GM12878 (cell line): ENCODE measurements at regions not wholly inside any gene's neighbourhood (a gene's known extent, or its start where the extent isn't known, plus 50 kb on each side); places are given as distances from the start of the nearest gene placed in this dataset.

ENCODE experiments used
- ATAC-seq: fragments of 200-7000 bp; cut with Tn5 transposase; 3 replicates; pipeline ENCODE4 v1.9.1; 2020; ENCODE audit warnings: mild to moderate bottlenecking, moderate library complexity
- BruUV-seq: library from RNA; stranded (reverse); fragments of 400-500 nt; replicated peaks from 2 replicates; lab custom pipeline; 2021; lab: Mats Ljungman, UMichigan
- CTCF ChIA-PET: fragments of 300-600 bp; sonication (Branson Sonifier 250); formaldehyde crosslinking; extraction: SDS; loops from one replicate; lab custom pipeline; 2021; ENCODE audit warnings: inconsistent platforms; lab: Yijun Ruan, JAX
- POLR2A ChIA-PET: fragments of 350-600 bp; formaldehyde crosslinking; extraction: SDS; loops from one replicate; lab custom pipeline; 2021; ENCODE audit warnings: inconsistent platforms; lab: Charles Lee
- RAD21 ChIA-PET: fragments of 300-600 bp; sonication (Branson Sonifier 250); formaldehyde crosslinking; loops from one replicate; lab custom pipeline; 2023; ENCODE audit warnings: antibody characterized with exemption; ENCODE audit not compliant: unreplicated experiment; lab: Charles Lee
- SMC1A ChIA-PET: fragments of 300-600 bp; sonication (Branson Sonifier 250); formaldehyde crosslinking; loops from one replicate; lab custom pipeline; 2023; ENCODE audit not compliant: unreplicated experiment, uncharacterized antibody; lab: Charles Lee
- DNase-seq: peaks from one replicate; pipeline ENCODE4 v3.0.0-alpha.2; 2011; ENCODE audit warnings: low read depth, low spot score
- FAIRE-seq: peaks from 3 replicates; lab custom pipeline; 2011; peaks lifted over from hg19 to GRCh38; lab: Jason Lieb, UNC
- H2AFZ ChIP-seq: 2 replicates; pipeline ENCODE4 v1.6.0; 2011; ENCODE audit warnings: low read depth, low read length, control low read depth; ENCODE audit not compliant: control insufficient read depth
- H3K27ac ChIP-seq: 2 replicates; pipeline ENCODE4 v1.5.1; 2011; ENCODE audit warnings: control low read depth; ENCODE audit not compliant: control insufficient read depth, insufficient read depth
- H3K27me3 ChIP-seq, 2 experiments: replicated peaks in 1 of 2; 2 replicates each; pipeline versions ENCODE4 v1.6.0 to v1.6.1; 2011; ENCODE audit warnings: low read length in 1 of 2; ENCODE audit not compliant: control insufficient read depth in 2 of 2, insufficient read depth in 2 of 2
- H3K36me3 ChIP-seq, 2 experiments: 2 replicates each; pipeline ENCODE4 v1.5.1; 2011; ENCODE audit warnings: low read length in 1 of 2; ENCODE audit not compliant: control insufficient read depth in 2 of 2, insufficient read depth in 2 of 2
- H3K4me1 ChIP-seq: 2 replicates; pipeline ENCODE4 v1.6.1; 2011; ENCODE audit warnings: mild to moderate bottlenecking, low read length, moderate library complexity, mixed read lengths; ENCODE audit not compliant: control insufficient read depth, insufficient read depth
- H3K4me2 ChIP-seq: 2 replicates; pipeline ENCODE4 v1.6.0; 2011; ENCODE audit warnings: control low read depth; ENCODE audit not compliant: control insufficient read depth, insufficient read depth
- H3K4me3 ChIP-seq: fragments of 200-600 bp; sonication (generic); 2 replicates; pipeline ENCODE4 v1.5.1; 2016
- H3K79me2 ChIP-seq: 2 replicates; pipeline ENCODE4 v1.6.0; 2011; ENCODE audit warnings: low read length; ENCODE audit not compliant: control insufficient read depth, insufficient read depth
- H3K9ac ChIP-seq: 2 replicates; pipeline ENCODE4 v1.8.0; 2011; ENCODE audit warnings: low read length, control low read depth, mixed read lengths; ENCODE audit not compliant: control insufficient read depth, insufficient read depth
- H3K9me3 ChIP-seq: replicated peaks from 3 replicates; pipeline ENCODE4 v1.5.1; 2011; ENCODE audit warnings: mild to moderate bottlenecking, low read length; ENCODE audit not compliant: control insufficient read depth, insufficient read depth
- H4K20me1 ChIP-seq: 2 replicates; pipeline ENCODE4 v1.6.0; 2011; ENCODE audit not compliant: control insufficient read depth, insufficient read depth
- BCL11A ChIP-seq: IDR thresholded peaks from 2 replicates; pipeline ENCODE4 v1.6.1; 2011; ENCODE audit warnings: low read depth, low read length
- BRCA1 ChIP-seq: IDR thresholded peaks from 2 replicates; pipeline ENCODE4 v1.6.1; 2011; ENCODE audit warnings: low read depth, low read length, improper control_type of control experiment
- EED ChIP-seq: sonication (generic); IDR thresholded peaks from 2 replicates; pipeline ENCODE4 v1.6.1; 2016; ENCODE audit warnings: antibody characterized with exemption, low read depth
- ESRRA ChIP-seq: IDR thresholded peaks from 2 replicates; pipeline ENCODE4 v1.6.1; 2012; ENCODE audit warnings: mild to moderate bottlenecking, low read length, improper control_type of control experiment
- HDAC6 ChIP-seq: fragments of 200-600 bp; sonication (generic); IDR thresholded peaks from one replicate; pipeline ENCODE4 v1.8.0; 2017; ENCODE audit warnings: antibody characterized with exemption; ENCODE audit not compliant: unreplicated experiment
- LARP7 ChIP-seq: fragments of 450-650 bp; IDR thresholded peaks from 2 replicates; pipeline ENCODE4 v1.6.1; 2017; ENCODE audit warnings: mild to moderate bottlenecking
- MEF2A ChIP-seq: IDR thresholded peaks from 2 replicates; pipeline ENCODE4 v1.6.1; 2011; ENCODE audit warnings: low read depth, mild to moderate bottlenecking, low read length, moderate library complexity; ENCODE audit not compliant: insufficient read depth
- MYC ChIP-seq: IDR thresholded peaks from 2 replicates; pipeline ENCODE4 v1.6.1; 2011; ENCODE audit warnings: mild to moderate bottlenecking, low read length, moderate library complexity, inconsistent platforms; ENCODE audit not compliant: insufficient read depth, insufficient replicate concordance, insufficient read length, severe bottlenecking
- POU2F2 ChIP-seq: IDR thresholded peaks from 3 replicates; pipeline ENCODE4 v1.6.1; 2011; ENCODE audit warnings: low read depth, mild to moderate bottlenecking, low read length, borderline replicate concordance
- RFX5 ChIP-seq: IDR thresholded peaks from 2 replicates; pipeline ENCODE4 v1.6.1; 2011; ENCODE audit warnings: low read depth, low read length, improper control_type of control experiment
- SRF ChIP-seq, 2 experiments: IDR thresholded peaks; 2 replicates each; pipeline ENCODE4 v1.6.1; 2011; ENCODE audit warnings: low read depth in 2 of 2, low read length in 2 of 2, mild to moderate bottlenecking in 1 of 2, moderate library complexity in 1 of 2
- SUPT20H ChIP-seq: IDR thresholded peaks from 2 replicates; pipeline ENCODE4 v1.6.1; 2011; ENCODE audit warnings: low read depth, mild to moderate bottlenecking, low read length, moderate library complexity, borderline replicate concordance; ENCODE audit not compliant: control insufficient read depth
- SUZ12 ChIP-seq: fragments of 200-600 bp; sonication (generic); IDR thresholded peaks from one replicate; pipeline ENCODE4 v1.6.1; 2018; ENCODE audit warnings: antibody characterized with exemption, mild to moderate bottlenecking; ENCODE audit not compliant: unreplicated experiment
- YY1 ChIP-seq: IDR thresholded peaks from 2 replicates; pipeline ENCODE4 v1.6.1; 2011; ENCODE audit warnings: low read depth, mild to moderate bottlenecking, low read length
- ZNF24 ChIP-seq: fragments of 450-650 bp; IDR thresholded peaks from 2 replicates; pipeline ENCODE4 v1.6.1; 2017; ENCODE audit warnings: antibody characterized with exemption, mild to moderate bottlenecking
- WGBS: methylation state at CpG from one replicate; pipeline ENCODE4 v1.1.6; 2016; ENCODE audit warnings: low lambda C conversion rate; ENCODE audit not compliant: insufficient replicate concordance, insufficient coverage; ENCODE audit errors: missing lambda C conversion rate; 5-methylcytosine and 5-hydroxymethylcytosine counted together
- in situ Hi-C: fragments of 300-500 bp; cut with MboI; formaldehyde crosslinking; loops from 9 replicates; pipeline ENCODE4 v1.14.3; 2018; ENCODE audit warnings: mixed read lengths
- intact Hi-C: fragments of 100-400 bp; cut with micrococcal nuclease; formaldehyde crosslinking; loops from one replicate; pipeline ENCODE4 v1.14.2; 2022; ENCODE audit not compliant: unreplicated experiment
- TF ChIP-seq, protein P1 (sequence below): fragments of 450-650 bp; IDR thresholded peaks from 2 replicates; pipeline ENCODE4 v1.6.1; 2014; ENCODE audit warnings: mild to moderate bottlenecking
- TF ChIP-seq, protein P2 (sequence below): fragments of 450-650 bp; IDR thresholded peaks from 2 replicates; pipeline ENCODE4 v1.6.1; 2016; ENCODE audit warnings: mild to moderate bottlenecking
- TF ChIP-seq, protein P3 (sequence below): IDR thresholded peaks from 2 replicates; pipeline ENCODE4 v1.6.1; 2011; ENCODE audit warnings: borderline replicate concordance, low read depth, mild to moderate bottlenecking, moderate library complexity, low read length; ENCODE audit not compliant: insufficient read depth, poor library complexity, severe bottlenecking

- no peak for TF ChIP-seq MEF2A
- TF ChIP-seq SUZ12, result no peak
These were observed 358.2 kb upstream of the NPVF start (continued) for GRCh38 chr7:25586513-25586912.

DNA sequence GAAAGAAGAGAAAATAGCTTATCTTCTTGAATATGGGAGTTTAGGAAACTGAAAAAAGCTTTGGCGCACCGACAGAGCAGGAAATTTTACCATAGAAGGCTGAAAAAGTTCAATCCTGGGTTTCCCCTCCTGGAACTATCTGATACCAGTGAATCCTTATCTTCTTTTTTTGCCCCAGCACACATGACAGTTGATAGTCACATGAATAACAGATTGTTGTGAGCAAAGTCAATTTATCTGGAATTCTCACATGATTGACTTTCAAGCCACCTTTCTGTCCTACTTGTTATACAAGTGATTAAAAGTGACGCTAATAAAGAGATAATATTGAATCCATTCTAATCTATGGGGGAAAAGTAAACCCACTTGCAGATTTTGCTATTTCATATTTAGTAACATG is 365.8 kb upstream of the NPVF start:
- H4K20me1 ChIP-seq, result no peaks in the 10 kb centered on the region
- ChIA-PET SMC1A (no interaction called here), CTCF (interaction anchor here (0.5 kb wide), 1 partner anchor 1229 kb away, joined by 3 read pairs; no protein-coding TSS in a partner anchor), RAD21 (no interaction called here), POLR2A (no interaction called here)
- FAIRE-seq (no peak), ATAC-seq (no peak), DNase-seq (no peak)
- no peaks in the 10 kb centered on the region for H3K9me3 ChIP-seq
- no TSS peak for BruUV-seq
- no peaks in the 10 kb centered on the region; a peak in 2 of 4 replicates for H3K27me3 ChIP-seq
- no peaks in the 10 kb centered on the region for H3K79me2 ChIP-seq
- 15% methylated on average over 3 of the region's 3 CpGs for WGBS
- no peak overlapping the region for H3K27ac ChIP-seq
- no peak overlapping the region for H3K4me2 ChIP-seq
- in situ Hi-C loops, result no loop called here
- no peak for TF ChIP-seq SRF (IDR thresholded peaks at IDR 0.05; ENCODE audit: low read depth in 2 of 2, low read length in 2 of 2)
- TF ChIP-seq, protein P1, sequence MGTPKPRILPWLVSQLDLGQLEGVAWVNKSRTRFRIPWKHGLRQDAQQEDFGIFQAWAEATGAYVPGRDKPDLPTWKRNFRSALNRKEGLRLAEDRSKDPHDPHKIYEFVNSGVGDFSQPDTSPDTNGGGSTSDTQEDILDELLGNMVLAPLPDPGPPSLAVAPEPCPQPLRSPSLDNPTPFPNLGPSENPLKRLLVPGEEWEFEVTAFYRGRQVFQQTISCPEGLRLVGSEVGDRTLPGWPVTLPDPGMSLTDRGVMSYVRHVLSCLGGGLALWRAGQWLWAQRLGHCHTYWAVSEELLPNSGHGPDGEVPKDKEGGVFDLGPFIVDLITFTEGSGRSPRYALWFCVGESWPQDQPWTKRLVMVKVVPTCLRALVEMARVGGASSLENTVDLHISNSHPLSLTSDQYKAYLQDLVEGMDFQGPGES, result no peak
- no peak for TF ChIP-seq ESRRA
- no peak for TF ChIP-seq SUPT20H
- TF ChIP-seq, protein P2, sequence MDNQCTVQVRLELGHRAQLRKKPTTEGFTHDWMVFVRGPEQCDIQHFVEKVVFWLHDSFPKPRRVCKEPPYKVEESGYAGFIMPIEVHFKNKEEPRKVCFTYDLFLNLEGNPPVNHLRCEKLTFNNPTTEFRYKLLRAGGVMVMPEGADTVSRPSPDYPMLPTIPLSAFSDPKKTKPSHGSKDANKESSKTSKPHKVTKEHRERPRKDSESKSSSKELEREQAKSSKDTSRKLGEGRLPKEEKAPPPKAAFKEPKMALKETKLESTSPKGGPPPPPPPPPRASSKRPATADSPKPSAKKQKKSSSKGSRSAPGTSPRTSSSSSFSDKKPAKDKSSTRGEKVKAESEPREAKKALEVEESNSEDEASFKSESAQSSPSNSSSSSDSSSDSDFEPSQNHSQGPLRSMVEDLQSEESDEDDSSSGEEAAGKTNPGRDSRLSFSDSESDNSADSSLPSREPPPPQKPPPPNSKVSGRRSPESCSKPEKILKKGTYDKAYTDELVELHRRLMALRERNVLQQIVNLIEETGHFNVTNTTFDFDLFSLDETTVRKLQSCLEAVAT, result no peak
- TF ChIP-seq MYC, result no peak
- no peak for TF ChIP-seq HDAC6
- TF ChIP-seq BCL11A, result no peak
- no peak for TF ChIP-seq ZNF24
- TF ChIP-seq, protein P3, sequence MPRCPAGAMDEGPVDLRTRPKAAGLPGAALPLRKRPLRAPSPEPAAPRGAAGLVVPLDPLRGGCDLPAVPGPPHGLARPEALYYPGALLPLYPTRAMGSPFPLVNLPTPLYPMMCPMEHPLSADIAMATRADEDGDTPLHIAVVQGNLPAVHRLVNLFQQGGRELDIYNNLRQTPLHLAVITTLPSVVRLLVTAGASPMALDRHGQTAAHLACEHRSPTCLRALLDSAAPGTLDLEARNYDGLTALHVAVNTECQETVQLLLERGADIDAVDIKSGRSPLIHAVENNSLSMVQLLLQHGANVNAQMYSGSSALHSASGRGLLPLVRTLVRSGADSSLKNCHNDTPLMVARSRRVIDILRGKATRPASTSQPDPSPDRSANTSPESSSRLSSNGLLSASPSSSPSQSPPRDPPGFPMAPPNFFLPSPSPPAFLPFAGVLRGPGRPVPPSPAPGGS, result no peak
- TF ChIP-seq RFX5, result no peak
- no peak for TF ChIP-seq BRCA1
- no peak for TF ChIP-seq EED
- no peak for TF ChIP-seq YY1
- TF ChIP-seq POU2F2, result no peak
- TF ChIP-seq LARP7, result no peak
- intact Hi-C loops, result no loop called here
- no peaks in the 10 kb centered on the region for H3K36me3 ChIP-seq
- H3K4me3 ChIP-seq, result no peak overlapping the region
- no peak overlapping the region for H2AFZ ChIP-seq
- H3K9ac ChIP-seq, result no peak overlapping the region
- no peaks in the 10 kb centered on the region for H3K4me1 ChIP-seq
